CD14-positive monocyte (primary cell): ENCODE measurements at regions not wholly inside any gene's neighbourhood (a gene's known extent, or its start where the extent isn't known, plus 50 kb on each side); places are given as distances from the start of the nearest gene placed in this dataset.

Source experiments
- DNase-seq, 3 donors: peaks; one replicate each; pipeline ENCODE4 v3.0.0-alpha.2; 2011 to 2022
- H2AFZ ChIP-seq: 2 replicates; pipeline ENCODE4 v1.6.0; 2012; ENCODE audit warnings: mild to moderate bottlenecking, low read depth, low read length, inconsistent platforms; ENCODE audit not compliant: insufficient read depth, poor library complexity, severe bottlenecking
- H3K27ac ChIP-seq, 2 donors: 1 replicate in 1 of 2; 2 replicates in 1 of 2; pipeline ENCODE4 v1.5.1; 2012 to 2013; ENCODE audit warnings: low read length in 2 of 2, control low read depth in 1 of 2, inconsistent platforms in 1 of 2, low read depth in 1 of 2, mild to moderate bottlenecking in 1 of 2
- H3K27me3 ChIP-seq, 2 donors: one replicate each; pipeline versions ENCODE4 v1.6.0 to v1.6.1; 2011 to 2013; ENCODE audit warnings: low read length in 2 of 2; ENCODE audit not compliant: control insufficient read depth in 2 of 2, insufficient read depth in 2 of 2
- H3K36me3 ChIP-seq, 2 donors: replicated peaks in 1 of 2; 1 replicate in 1 of 2; 2 replicates in 1 of 2; pipeline versions ENCODE4 v1.5.1 to v1.6.1; 2012 to 2013; ENCODE audit warnings: low read length in 2 of 2, control low read depth in 1 of 2, inconsistent platforms in 1 of 2, mild to moderate bottlenecking in 1 of 2; ENCODE audit not compliant: insufficient read depth in 2 of 2, control insufficient read depth in 1 of 2
- H3K4me1 ChIP-seq, 2 donors: 1 replicate in 1 of 2; 2 replicates in 1 of 2; pipeline versions ENCODE4 v1.5.1 to v1.6.1; 2012 to 2013; ENCODE audit warnings: low read length in 2 of 2, control low read depth in 1 of 2, inconsistent platforms in 1 of 2, mild to moderate bottlenecking in 1 of 2, moderate library complexity in 1 of 2; ENCODE audit not compliant: insufficient read depth in 2 of 2, control insufficient read depth in 1 of 2
- H3K4me2 ChIP-seq: replicated peaks from 2 replicates; pipeline ENCODE3; 2012; ENCODE audit warnings: low read length, moderate library complexity, mild to moderate bottlenecking; ENCODE audit not compliant: poor library complexity, severe bottlenecking; ENCODE audit errors: extremely low read depth
- H3K4me3 ChIP-seq, 3 experiments: fragments of 200-600 bp in 1 of 3; sonication (generic) in 1 of 3; replicated peaks in 1 of 3; 1 replicate in 2 of 3; 2 replicates in 1 of 3; pipeline ENCODE4 v1.5.1; 2011 to 2013; ENCODE audit warnings: low read length in 3 of 3, mild to moderate bottlenecking in 3 of 3, control low read depth in 2 of 3, low read depth in 2 of 3, inconsistent platforms in 1 of 3, moderate library complexity in 1 of 3
- H3K79me2 ChIP-seq: 2 replicates; pipeline ENCODE4 v1.6.0; 2012; ENCODE audit warnings: mild to moderate bottlenecking, control low read depth, inconsistent platforms, low read length, moderate library complexity; ENCODE audit not compliant: insufficient read depth
- H3K9ac ChIP-seq: 2 replicates; pipeline ENCODE4 v1.6.0; 2017; ENCODE audit warnings: low read length, mild to moderate bottlenecking; ENCODE audit not compliant: insufficient read depth, poor library complexity, severe bottlenecking
- H3K9me3 ChIP-seq, 2 donors: replicated peaks in 1 of 2; 1 replicate in 1 of 2; 2 replicates in 1 of 2; pipeline versions ENCODE4 v1.5.1 to v1.6.1; 2012 to 2013; ENCODE audit warnings: low read length in 2 of 2, control low read depth in 1 of 2; ENCODE audit not compliant: control insufficient read depth in 1 of 2, insufficient read depth in 1 of 2
- H4K20me1 ChIP-seq: 2 replicates; pipeline ENCODE4 v1.6.0; 2012; ENCODE audit warnings: mild to moderate bottlenecking, low read length, control low read depth, moderate library complexity; ENCODE audit not compliant: insufficient read depth
- H3K27ac Mint-ChIP-seq, 7 donors: one replicate each; pipeline ENCODE4 v1.8.0; 2020; ENCODE audit warnings: mild to moderate bottlenecking in 7 of 7, mixed read lengths in 7 of 7, moderate library complexity in 6 of 7, inconsistent platforms in 2 of 7
- H3K27me3 Mint-ChIP-seq, 3 donors: one replicate each; pipeline ENCODE4 v1.8.0; 2021 to 2022; ENCODE audit warnings: low read depth in 3 of 3, mild to moderate bottlenecking in 3 of 3, mixed read lengths in 3 of 3, moderate library complexity in 3 of 3, inconsistent platforms in 1 of 3
- H3K36me3 Mint-ChIP-seq, 2 donors: one replicate each; pipeline ENCODE4 v1.8.0; 2020; ENCODE audit warnings: mixed read lengths in 2 of 2, inconsistent platforms in 1 of 2, mild to moderate bottlenecking in 1 of 2
- H3K4me1 Mint-ChIP-seq: one replicate; pipeline ENCODE4 v1.8.0; 2020; ENCODE audit warnings: mild to moderate bottlenecking, mixed read lengths
- H3K4me3 Mint-ChIP-seq, 2 donors: one replicate each; pipeline ENCODE4 v1.8.0; 2020; ENCODE audit warnings: mild to moderate bottlenecking in 2 of 2, mixed read lengths in 2 of 2, moderate library complexity in 1 of 2
- H3K9me3 Mint-ChIP-seq, 7 donors: one replicate each; pipeline ENCODE4 v1.8.0; 2020 to 2022; ENCODE audit warnings: mixed read lengths in 7 of 7, mild to moderate bottlenecking in 6 of 7, moderate library complexity in 6 of 7, inconsistent platforms in 2 of 7
- WGBS: methylation state at CpG from one replicate; pipeline ENCODE4 v1.1.5; 2013; ENCODE audit warnings: missing lambda C conversion rate; ENCODE audit not compliant: insufficient coverage; 5-methylcytosine and 5-hydroxymethylcytosine counted together
- intact Hi-C, 2 donors: fragments of 100-400 bp; cut with micrococcal nuclease; formaldehyde crosslinking; loops; one replicate each; pipeline versions ENCODE4 v1.15.0 to v1.15.1; 2023
- TF ChIP-seq, protein P1 (sequence below): fragments of 200-600 bp; IDR thresholded peaks from one replicate; pipeline ENCODE4 v1.8.0; 2022; ENCODE audit warnings: antibody characterized with exemption, mild to moderate bottlenecking

DNA sequence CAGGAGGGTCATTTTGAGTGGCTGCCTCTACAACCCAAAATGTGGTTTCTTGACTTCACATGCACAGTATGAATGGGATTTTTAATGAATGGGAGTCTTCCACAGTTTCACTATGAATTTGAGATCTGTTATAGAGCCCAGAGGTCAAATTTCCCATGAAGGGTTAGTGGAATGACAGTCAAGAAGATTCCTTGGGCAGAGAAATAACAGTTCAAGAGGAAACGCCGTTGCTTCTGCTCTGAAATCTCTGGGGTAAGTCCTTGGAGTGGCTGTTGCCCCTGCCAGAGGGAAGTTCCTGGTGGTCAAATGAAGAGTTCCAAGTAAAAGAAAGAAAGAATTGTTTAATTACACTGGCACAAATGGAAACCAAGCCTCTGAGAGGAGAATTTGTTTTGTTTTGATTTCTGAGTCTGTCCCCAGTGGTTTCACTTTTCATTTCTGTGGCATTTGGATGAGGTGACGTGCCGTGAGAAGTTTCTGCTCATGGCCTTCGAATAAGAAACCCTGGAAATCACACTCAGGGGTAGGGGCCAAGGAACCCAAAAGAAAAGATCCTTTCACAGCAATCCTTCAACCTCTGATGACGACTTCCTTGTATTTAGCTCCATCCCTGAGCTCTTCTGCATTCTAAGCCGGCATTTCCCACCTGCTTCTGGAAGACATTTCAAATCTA, 77.5 kb upstream of the IL12A start:
- Mint-ChIP-seq H3K36me3 (no peaks in the 10 kb centered on the region), H3K4me3 (peak overlapping the region; percentile 81 to 95), H3K4me1 (peaks cover 39% of the 10 kb centered on the region), H3K27ac (peak overlapping the region; percentile 56 to 96 (median 91)), H3K27me3 (peaks cover 0 to 3% (median 0%) of the 10 kb centered on the region in 3 donors), H3K9me3 (peaks cover 0 to 5% (median 0%) of the 10 kb centered on the region in 7 donors)
- intact Hi-C loops, result no loop called here
- WGBS, result 30% methylated on average over 7 of the region's 7 CpGs
- peak in 1 of 3 donors; percentile 41 for DNase-seq
- no peaks in the 10 kb centered on the region for H4K20me1 ChIP-seq
- peak overlapping the region; percentile 77 for H3K4me2 ChIP-seq
- TF ChIP-seq, protein P1, sequence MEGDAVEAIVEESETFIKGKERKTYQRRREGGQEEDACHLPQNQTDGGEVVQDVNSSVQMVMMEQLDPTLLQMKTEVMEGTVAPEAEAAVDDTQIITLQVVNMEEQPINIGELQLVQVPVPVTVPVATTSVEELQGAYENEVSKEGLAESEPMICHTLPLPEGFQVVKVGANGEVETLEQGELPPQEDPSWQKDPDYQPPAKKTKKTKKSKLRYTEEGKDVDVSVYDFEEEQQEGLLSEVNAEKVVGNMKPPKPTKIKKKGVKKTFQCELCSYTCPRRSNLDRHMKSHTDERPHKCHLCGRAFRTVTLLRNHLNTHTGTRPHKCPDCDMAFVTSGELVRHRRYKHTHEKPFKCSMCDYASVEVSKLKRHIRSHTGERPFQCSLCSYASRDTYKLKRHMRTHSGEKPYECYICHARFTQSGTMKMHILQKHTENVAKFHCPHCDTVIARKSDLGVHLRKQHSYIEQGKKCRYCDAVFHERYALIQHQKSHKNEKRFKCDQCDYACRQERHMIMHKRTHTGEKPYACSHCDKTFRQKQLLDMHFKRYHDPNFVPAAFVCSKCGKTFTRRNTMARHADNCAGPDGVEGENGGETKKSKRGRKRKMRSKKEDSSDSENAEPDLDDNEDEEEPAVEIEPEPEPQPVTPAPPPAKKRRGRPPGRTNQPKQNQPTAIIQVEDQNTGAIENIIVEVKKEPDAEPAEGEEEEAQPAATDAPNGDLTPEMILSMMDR, result no peak
- peak overlapping the region in 1 of 2 donors; percentile 67 for H3K27ac ChIP-seq
- H3K79me2 ChIP-seq, result no peaks in the 10 kb centered on the region
- H3K4me1 ChIP-seq, result peaks cover 30 to 33% of the 10 kb centered on the region in 2 donors
- peak overlapping the region; percentile 45 for H3K9ac ChIP-seq
- no peaks in the 10 kb centered on the region for H3K9me3 ChIP-seq
- peak overlapping the region; percentile 75 for H2AFZ ChIP-seq
- H3K27me3 ChIP-seq, result no peaks in the 10 kb centered on the region
- H3K4me3 ChIP-seq, result peak overlapping the region; percentile 22 to 69 (median 54)
- H3K36me3 ChIP-seq, result no peaks in the 10 kb centered on the region

DNA sequence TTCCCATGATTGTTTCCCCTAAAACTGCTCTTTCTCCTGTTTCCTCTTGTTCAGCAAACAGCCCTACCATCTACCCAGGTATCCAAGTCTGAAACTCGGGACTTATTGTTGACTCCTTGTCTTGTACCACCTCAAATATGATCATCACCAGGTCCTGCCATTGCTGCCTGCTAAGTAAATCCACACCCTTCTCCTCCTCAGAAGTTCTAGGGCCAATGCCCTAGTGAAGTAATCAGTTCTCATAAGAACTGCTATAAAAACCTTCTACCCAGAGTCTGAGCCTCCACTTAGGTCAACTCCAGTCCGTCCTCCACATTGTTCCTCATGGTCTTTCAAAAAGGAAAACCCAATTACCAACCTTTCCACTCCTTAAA, 77.0 kb upstream of the IL12A start:
- peaks cover 0 to 5% (median 0%) of the 10 kb centered on the region in 7 donors for H3K9me3 Mint-ChIP-seq
- Histone ChIP-seq H3K79me2 (no peaks in the 10 kb centered on the region), H2AFZ (peak overlapping the region; percentile 75), H3K27ac (peak overlapping the region in 1 of 2 donors; percentile 67), H3K9ac (no peak overlapping the region), H3K27me3 (no peaks in the 10 kb centered on the region), H3K4me3 (peak overlapping the region in 2 of 3 experiments; percentile 54 to 69), H3K36me3 (no peaks in the 10 kb centered on the region), H3K4me1 (peaks cover 30 to 33% of the 10 kb centered on the region in 2 donors), H4K20me1 (no peaks in the 10 kb centered on the region), H3K9me3 (no peaks in the 10 kb centered on the region), H3K4me2 (peak overlapping the region; percentile 77)
- TF ChIP-seq, protein P1, result no peak
- peak overlapping the region in 4 of 7 donors; percentile 29 to 91 (median 64) for H3K27ac Mint-ChIP-seq
- intact Hi-C loops, result no loop called here
- no peak for DNase-seq
- WGBS, result 82% methylated on average over 1 of the region's 2 CpGs
- H3K36me3 Mint-ChIP-seq, result no peaks in the 10 kb centered on the region
- peaks cover 39% of the 10 kb centered on the region for H3K4me1 Mint-ChIP-seq
- H3K4me3 Mint-ChIP-seq, result peak overlapping the region; percentile 81 to 95
- H3K27me3 Mint-ChIP-seq, result peaks cover 0 to 3% (median 0%) of the 10 kb centered on the region in 3 donors
